NOMO-1 (cell line): ENCODE measurements at regions not wholly inside any gene's neighbourhood (a gene's known extent, or its start where the extent isn't known, plus 50 kb on each side); places are given as distances from the start of the nearest gene placed in this dataset.
"Not testable (repeated sequence)": the region's sequence is repeated elsewhere in the genome, so short reads cannot be mapped to it uniquely, and the experiment has no call there.

Source experiments
- DNase-seq, 2 experiments: peaks; one replicate each; lab custom pipeline; 2025; ENCODE audit not compliant: unreplicated experiment in 2 of 2; lab: John Stamatoyannopoulos, UW

- no peak for DNase-seq
Observed at GRCh38 chr2:84223191-84223590, 235.9 kb downstream of the SUCLG1 start.

DNA sequence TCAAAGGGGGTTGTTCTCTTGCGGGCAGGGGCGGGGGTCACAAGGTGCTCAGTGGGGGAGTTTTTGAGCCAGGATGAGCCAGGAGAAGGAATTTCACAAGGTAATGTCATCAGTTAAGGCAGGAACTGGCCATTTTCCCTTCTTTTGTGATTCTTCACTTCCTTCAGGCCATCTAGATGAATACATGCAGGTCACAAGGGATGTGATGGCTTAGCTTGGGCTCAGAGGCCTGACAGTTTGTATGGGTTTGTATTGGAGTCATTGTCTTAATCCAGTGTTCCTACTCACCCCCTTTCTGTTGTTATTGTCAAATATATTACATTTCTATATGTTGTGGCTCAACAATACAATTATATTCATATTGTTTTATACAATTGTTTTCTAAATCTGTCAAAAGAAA lies 238.0 kb downstream of the SUCLG1 start:
- DNase-seq: not testable (repeated sequence)

DNA sequence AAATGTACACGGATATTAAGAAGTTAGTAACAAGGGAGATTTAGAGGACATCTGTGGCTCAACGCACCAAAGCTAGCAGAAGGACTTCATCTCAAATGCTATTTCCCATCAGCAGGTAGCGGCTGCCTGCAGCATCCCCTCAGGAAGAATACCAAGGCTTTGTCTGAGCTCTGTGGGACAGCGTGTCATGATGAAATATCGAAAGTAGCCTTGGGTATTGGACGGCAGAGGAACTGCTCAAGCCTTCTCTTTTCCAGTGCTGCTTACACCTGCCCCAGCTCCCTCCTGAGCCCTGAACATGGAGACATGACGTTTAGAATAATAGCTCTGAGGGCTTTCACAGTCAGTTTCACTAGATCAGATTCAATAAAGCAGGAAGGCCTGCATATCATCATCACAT lies 241.6 kb downstream of the SUCLG1 start:
- no peak for DNase-seq

DNA sequence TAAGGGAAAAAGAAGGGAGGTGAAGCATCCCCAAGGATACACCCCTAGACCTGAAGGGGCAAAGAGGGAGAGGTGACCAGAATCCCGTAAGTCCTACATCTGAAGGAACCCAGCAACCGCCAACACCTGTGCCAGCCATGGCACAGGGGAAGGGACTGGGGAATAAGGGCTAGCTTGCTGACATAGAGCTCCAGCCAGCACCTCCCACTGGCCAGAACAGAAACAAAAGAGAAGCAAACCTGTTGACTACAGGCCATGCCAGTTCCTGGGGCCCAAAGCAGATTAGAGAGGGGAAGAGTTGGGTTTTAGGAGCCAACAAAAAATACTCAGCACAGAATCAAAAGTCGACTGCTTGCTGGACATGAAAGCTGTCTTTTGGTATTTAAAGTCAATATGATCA lies 244.6 kb downstream of the SUCLG1 start:
- DNase-seq: no peak

DNA sequence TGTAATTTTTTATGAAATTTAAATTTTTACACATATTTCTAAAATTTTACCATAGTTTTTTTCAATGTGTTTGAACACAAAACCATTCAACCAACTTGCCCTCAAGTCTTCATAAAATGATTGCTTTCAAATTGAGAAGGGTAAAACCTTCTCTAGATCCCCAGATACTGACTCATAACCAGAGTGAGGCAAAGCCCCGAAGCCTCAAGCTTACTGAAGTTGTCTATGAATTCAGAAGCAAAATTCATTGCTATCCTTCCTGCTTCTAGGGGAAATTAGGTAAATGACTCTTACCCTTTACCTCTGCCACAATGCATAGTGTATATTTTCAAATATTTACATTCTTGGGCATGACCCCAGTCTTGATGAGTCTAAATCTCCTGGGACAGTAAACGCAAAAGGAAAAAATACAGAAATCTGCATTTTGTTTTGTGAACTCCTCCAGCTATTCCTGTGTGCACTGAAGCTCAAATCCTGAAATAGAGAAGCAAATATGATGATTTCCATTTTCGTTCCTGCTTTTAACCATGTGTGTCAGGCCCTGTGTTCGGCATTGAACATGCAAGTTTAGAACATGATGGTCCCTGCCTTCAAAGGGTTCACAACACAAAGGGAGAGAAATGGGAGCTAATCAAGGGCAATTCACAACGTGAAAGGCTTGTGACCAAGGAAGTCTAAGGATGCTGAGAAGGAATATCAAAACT lies 246.3 kb downstream of the SUCLG1 start:
- DNase-seq: no peak

GRCh38 chr2:84209941-84210340 lies 249.1 kb downstream of the SUCLG1 start:
- DNase-seq: no peak

DNA sequence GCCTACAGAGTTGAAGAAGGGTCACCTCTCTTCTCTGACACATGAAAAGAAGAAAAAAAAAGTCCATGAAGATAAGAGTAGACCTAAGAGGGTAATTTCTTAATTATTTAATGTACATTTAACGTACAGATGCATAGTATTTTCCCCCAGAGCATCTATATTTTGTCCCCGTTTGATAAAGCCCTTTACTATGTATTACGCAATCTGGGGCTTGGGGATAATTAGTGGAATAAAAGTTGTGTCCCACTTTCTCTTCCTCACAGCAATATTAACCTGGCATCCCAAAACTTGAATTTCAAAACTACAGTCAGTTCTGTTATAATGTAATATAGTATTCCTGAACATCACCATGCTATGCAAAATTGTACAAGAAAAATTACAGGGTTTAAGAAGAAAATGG lies 254.1 kb downstream of the SUCLG1 start:
- no peak for DNase-seq

DNA sequence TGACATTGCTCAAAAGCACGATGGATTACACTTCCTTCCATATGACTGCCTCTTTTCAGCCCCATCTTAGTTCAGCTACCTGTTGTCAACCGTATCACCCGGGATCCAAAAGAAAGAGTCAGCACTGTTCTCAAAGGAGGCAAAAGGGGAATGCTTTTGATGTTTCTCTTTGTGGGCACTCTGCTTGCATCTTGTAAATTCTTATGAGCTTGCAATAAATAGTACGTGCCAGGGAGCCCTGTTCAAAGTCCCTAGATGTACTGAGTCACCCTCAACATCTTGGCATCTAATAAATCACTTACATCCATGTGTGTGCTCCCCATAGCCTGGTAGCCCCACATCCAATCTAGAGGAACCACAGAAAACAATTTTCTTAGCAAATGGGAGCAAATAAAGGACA lies 256.9 kb downstream of the SUCLG1 start:
- no peak for DNase-seq

GRCh38 chr2:84201158-84201557 lies 257.9 kb downstream of the SUCLG1 start:
- DNase-seq: peak in 1 of 2 experiments; percentile 1

DNA sequence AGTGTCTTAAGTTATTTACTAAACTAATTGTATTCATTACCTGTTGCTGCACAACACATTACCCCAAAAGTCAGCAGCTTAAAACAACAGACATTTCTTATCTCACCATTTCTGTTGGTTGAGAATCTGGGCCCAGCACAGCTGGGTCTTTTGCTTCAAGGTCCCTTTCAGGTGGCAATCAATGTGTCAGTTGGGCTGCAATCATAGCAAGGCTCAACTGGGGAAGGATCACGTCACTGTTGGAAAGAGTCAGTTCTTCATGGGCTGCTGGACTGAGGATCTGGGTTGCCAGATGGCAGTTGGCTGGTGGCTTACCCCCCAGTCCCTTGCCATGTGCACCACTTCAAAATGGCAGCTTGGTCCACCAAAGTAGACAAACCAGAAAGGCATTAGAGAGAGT lies 261.2 kb downstream of the SUCLG1 start:
- DNase-seq: no peak

DNA sequence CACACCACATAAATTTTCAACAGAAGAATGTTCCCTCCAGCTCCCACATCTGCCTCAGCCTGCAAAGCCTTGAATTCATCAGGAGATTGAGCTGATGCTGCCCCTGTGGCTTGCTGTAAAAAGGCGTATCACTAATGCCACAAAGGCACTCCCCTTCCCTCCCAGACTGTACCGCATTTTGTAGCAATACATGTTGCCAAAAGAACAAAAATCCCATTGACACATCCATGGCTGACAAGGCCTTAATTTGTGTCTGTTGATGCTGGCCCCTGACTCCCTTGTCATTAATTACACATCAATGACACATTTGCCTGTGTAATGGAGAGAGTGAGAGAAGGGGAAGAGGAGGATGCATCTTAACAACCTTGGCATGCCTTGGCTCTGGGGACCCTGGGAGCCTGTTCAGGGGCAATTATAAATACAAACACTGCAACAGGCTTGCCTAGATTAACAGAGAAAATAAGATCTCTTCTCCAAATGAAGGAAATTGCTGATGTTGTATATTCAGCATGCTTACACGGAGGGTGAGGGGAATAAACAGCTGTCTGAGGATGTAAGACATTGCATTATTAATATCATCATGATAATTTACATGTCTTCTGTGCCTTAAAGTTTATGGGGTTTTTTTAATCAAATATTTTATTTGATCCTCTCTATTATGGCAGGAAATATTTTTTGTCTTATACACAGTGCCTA lies 264.0 kb downstream of the SUCLG1 start:
- DNase-seq: no peak

- no peak for DNase-seq
Observed at GRCh38 chr2:84194181-84194580, 264.9 kb downstream of the SUCLG1 start.

- no peak for DNase-seq
Observed at GRCh38 chr2:84187258-84187657, 271.8 kb downstream of the SUCLG1 start.

DNA sequence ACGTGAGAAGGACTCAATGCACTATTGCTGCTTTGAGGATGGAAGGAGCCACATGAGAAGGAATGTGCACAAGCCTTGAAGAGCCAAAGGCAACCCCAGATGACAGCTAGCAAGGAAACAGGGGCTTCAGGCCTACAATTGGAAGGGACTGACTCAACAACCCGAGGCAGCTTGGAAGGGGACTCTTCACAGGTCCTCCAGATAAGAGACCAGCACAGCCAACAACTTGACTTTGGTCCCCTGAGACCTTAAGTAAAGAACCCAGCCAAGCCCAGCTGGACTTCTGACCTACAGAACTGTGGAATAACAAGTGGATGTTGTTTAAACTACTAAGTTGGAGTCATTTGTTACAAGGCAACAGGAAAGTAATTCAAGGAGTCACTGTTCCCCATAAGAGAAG lies 277.2 kb downstream of the SUCLG1 start:
- no peak for DNase-seq

GRCh38 chr2:84177733-84178132 lies 281.3 kb downstream of the SUCLG1 start:
- no peak for DNase-seq

GRCh38 chr2:84175970-84176369 lies 283.1 kb downstream of the SUCLG1 start:
- DNase-seq: no peak

- no peak for DNase-seq
Observed at GRCh38 chr2:84175340-84175739, 283.7 kb downstream of the SUCLG1 start.

GRCh38 chr2:84173041-84173440 lies 286.0 kb downstream of the SUCLG1 start:
- no peak for DNase-seq

GRCh38 chr2:84170979-84171378 lies 288.1 kb downstream of the SUCLG1 start:
- DNase-seq: no peak

- no peak for DNase-seq
Observed at GRCh38 chr2:84169871-84170270, 289.2 kb downstream of the SUCLG1 start.

DNA sequence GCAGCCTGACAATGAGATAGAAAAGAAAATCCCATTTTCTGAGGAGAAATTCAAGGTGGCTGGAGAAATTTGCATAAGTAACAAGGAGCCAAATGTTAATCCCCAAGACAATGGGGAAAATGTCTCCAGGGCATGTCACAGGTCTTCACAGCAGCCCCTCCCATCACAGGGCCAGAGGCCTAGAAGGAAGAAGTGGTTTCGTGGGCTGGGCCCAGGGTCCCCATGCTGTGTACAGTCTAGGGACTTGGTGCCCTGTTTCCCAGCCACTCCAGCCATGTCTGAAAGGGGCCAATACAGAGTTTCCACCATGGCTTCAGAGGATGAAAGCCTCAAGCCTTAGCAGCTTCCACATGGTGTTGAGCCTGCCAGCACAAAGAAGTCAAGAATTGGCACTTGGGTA lies 290.5 kb downstream of the SUCLG1 start:
- DNase-seq: not testable (repeated sequence)

DNA sequence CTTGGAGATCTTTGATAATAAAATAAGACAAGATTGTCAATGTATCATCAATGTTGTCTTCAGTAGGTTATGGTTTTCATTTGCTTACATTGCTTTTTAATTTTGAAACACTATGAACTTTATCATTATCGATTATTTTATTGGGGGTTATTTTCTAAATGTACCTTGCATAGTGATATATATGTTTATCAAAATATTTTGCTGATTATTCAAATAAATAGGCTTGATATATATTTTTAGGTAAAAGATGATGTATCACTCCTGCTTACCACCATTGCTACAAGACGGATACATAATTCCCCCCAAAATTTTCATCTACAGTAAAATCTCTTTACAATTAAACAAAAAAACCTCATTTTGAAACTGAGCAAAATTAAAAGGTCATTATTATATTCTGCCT lies 293.8 kb downstream of the SUCLG1 start:
- no peak for DNase-seq

GRCh38 chr2:84160453-84160852 lies 298.6 kb downstream of the SUCLG1 start:
- no peak for DNase-seq
